Cardiac fibroblast (primary cell): ENCODE measurements at regions not wholly inside any gene's neighbourhood (a gene's known extent, or its start where the extent isn't known, plus 50 kb on each side); places are given as distances from the start of the nearest gene placed in this dataset.
A peak's percentile ranks its signal among the peaks of the same experiment; 100 is the strongest.
"Not testable (repeated sequence)": the region's sequence is repeated elsewhere in the genome, so short reads cannot be mapped to it uniquely, and the experiment has no call there.

Source experiments
- DNase-seq, 2 donors: peaks; one replicate each; pipeline versions ENCODE4 v3.0.0 to v3.0.0-alpha.2; 2010; ENCODE audit warnings: low read depth in 2 of 2
- H3K4me3 ChIP-seq, 2 donors: replicated peaks in 1 of 2; 1 replicate in 1 of 2; 2 replicates in 1 of 2; pipeline ENCODE4 v1.5.1; 2011; ENCODE audit warnings: low read depth in 2 of 2, low read length in 2 of 2, mild to moderate bottlenecking in 2 of 2, moderate library complexity in 1 of 2

DNA sequence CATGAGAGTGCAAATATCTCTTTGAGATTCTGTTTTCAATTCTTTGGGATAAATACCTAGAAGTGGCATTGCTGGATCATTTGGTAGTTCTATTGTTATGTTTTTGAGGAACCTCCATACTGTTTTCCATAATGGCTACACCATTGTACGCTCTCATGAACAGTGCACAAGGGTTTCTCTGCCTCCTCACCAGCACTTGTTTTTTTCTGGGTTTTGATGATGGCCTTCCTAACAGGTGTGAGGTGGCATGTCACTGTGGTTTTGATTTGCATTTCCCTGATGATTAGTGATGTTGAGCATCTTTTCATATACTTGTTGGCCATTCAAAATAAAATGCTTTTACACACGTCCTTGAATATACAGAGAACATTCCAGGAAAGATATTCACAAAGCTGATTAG, 96.2 kb downstream of the CDRT15L2 start:
- not testable (repeated sequence) for DNase-seq, H3K4me3 ChIP-seq

DNA sequence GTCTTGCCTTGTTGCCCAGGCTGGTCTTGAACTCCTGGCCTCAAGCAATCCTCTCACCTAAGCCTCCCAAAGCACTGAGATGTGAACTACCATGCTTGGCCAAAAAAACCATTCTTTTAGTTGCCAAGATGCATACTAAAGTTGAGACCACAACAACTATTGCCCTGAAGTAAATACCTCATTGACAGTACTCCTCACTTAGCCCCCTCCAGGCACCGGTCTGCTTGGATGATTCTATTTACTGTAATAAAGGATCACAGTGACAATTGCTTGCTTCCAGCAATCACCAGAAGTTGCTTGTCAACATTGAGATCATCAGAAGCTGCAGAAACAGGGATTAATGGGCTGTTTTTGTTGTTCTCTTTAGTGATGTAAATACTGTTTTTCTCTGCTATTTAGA, 97.1 kb downstream of the CDRT15L2 start:
- DNase-seq, H3K4me3 ChIP-seq: not testable (repeated sequence)

GRCh38 chr17:20677469-20677868, 97.9 kb downstream of the CDRT15L2 start:
- DNase-seq, H3K4me3 ChIP-seq: not testable (repeated sequence)

GRCh38 chr17:20678424-20678823, 98.9 kb downstream of the CDRT15L2 start:
- not testable (repeated sequence) for H3K4me3 ChIP-seq, DNase-seq

GRCh38 chr17:20681746-20682722, 102.5 kb downstream of the CDRT15L2 start:
- H3K4me3 ChIP-seq, result not testable (repeated sequence)
- DNase-seq, result peak in 1 of 2 donors; percentile 26

DNA sequence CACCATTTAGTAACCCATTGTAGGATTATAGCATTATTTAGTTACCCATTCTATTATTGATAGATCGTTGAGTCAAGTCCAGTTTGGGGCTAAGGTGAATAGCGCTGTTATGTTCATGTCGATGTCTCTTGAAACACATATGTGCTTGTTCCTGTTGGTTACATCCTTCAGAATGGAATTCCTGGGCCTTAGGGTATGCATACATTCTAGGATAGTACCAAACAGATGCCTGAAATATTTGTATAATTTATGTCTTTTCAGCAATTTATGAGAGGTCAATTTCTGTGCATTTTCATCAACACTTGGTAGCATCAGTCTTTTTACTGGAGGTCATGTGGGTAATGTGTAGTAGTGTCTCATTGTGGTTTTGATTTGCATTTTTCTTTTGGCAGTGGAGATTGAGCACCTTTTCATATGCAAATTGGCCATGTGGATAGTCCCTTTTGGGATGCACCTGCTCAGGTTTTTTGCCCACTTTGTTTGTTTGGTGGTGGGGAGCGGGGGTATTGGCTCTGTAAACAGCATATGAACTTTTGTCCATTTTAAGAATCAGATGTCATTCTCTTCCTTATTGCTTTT, 104.2 kb downstream of the CDRT15L2 start:
- H3K4me3 ChIP-seq, DNase-seq: not testable (repeated sequence)

DNA sequence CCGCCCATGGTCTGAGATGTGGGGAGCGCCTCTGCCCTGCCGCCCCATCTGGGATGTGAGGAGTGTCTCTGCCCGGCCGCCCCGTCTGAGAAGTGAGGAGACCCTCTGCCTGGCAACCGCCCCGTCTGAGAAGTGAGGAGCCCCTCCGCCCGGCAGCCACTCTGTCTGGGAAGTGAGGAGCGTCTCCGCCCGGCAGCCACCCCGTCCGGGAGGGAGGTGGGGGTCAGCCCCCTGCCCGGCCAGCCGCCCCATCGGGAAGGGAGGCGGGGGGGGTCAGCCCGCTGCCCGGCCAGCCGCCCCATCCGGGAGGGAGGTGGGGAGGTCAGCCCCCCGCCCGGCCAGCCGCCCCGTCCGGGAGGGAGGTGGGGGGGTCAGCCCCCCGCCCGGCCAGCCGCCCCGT, 105.5 kb downstream of the CDRT15L2 start:
- not testable (repeated sequence) for DNase-seq, H3K4me3 ChIP-seq

- DNase-seq, H3K4me3 ChIP-seq: not testable (repeated sequence)
Observed at GRCh38 chr17:20687584-20687983, 108.1 kb downstream of the CDRT15L2 start.

- not testable (repeated sequence) for DNase-seq, H3K4me3 ChIP-seq
Observed at GRCh38 chr17:20689170-20689749, 109.7 kb downstream of the CDRT15L2 start.

- not testable (repeated sequence) for DNase-seq, H3K4me3 ChIP-seq
Observed at GRCh38 chr17:20692706-20693105, 113.2 kb downstream of the CDRT15L2 start.

GRCh38 chr17:20695871-20696270, 116.3 kb downstream of the CDRT15L2 start:
- not testable (repeated sequence) for DNase-seq, H3K4me3 ChIP-seq

DNA sequence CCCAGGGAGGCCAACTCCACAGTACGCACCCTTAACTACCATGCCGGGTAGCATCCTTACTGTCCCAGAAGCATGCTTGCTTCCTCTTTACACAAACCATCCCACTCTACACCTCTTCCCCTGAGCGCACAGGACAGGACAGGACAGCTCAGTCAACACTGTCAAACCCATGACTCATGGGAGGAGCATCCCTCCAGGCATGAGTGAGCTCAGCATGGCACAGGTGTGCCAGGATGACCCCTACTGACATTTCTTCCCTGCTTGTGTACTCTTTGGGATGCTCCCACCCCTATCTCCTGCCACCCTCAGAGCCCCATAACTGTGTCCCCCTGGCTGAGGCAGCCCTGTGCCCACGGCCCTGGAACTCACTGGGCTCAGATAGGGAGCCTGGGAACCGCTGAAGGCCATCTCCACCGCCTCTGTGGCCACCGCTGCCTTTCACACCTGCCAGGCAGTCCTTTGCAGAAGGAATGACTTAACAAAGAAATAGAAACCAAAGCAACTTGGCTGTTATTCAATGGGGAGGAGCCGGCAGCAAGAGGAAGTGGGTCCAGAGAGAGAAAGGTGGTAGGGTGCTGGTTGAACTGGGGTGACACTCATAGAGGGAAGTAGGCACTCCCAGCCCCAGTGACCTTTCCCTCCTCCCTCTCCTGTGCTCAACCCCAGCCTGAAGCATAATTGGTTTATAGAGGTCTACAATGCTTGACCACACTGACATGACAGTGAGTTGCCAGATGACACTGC, 119.1 kb downstream of the CDRT15L2 start:
- H3K4me3 ChIP-seq, DNase-seq: not testable (repeated sequence)

GRCh38 chr17:20700528-20700927, 121.0 kb downstream of the CDRT15L2 start:
- H3K4me3 ChIP-seq, DNase-seq: not testable (repeated sequence)

DNA sequence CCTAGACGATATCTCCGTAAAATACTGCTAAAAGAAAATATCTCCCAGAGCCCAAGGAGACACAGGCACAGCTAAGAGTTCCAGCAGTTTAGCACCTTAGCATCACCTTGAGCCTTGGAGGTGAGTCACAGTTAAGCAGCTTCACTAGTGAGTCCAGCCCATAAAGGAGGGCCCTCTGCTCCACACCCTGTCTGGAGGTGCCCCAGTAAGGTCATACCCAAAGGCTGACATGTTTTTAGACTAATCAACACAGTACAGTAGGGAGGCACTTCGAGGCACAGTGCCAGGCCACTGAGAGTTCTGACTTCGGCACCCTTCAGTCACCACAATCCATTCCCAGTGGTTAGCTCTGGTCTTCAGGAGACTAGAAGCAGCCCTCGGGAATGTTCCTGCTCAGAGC, 121.8 kb downstream of the CDRT15L2 start:
- not testable (repeated sequence) for DNase-seq, H3K4me3 ChIP-seq
